Gastroesophageal sphincter (tissue), 3 donors: ENCODE measurements at regions not wholly inside any gene's neighbourhood (a gene's known extent, or its start where the extent isn't known, plus 50 kb on each side); places are given as distances from the start of the nearest gene placed in this dataset.

Source experiments
- CTCF ChIP-seq, 4 experiments: fragments of 200-600 bp in 2 of 4; fragments of 450-650 bp in 2 of 4; sonication (generic) in 1 of 4; IDR thresholded peaks; one replicate each; pipeline ENCODE4 v1.5.1; 2017 to 2019; ENCODE audit warnings: antibody characterized with exemption in 4 of 4, mild to moderate bottlenecking in 2 of 4, moderate library complexity in 2 of 4
- POLR2A ChIP-seq, 2 donors: fragments of 450-650 bp; IDR thresholded peaks; one replicate each; pipeline ENCODE4 v1.6.1; 2017; ENCODE audit warnings: antibody characterized with exemption in 2 of 2, mild to moderate bottlenecking in 2 of 2, moderate library complexity in 1 of 2
- POLR2AphosphoS5 ChIP-seq: sonication (generic); formaldehyde crosslinking; IDR thresholded peaks from one replicate; pipeline ENCODE4 v1.6.1; 2017; ENCODE audit warnings: antibody characterized with exemption

DNA sequence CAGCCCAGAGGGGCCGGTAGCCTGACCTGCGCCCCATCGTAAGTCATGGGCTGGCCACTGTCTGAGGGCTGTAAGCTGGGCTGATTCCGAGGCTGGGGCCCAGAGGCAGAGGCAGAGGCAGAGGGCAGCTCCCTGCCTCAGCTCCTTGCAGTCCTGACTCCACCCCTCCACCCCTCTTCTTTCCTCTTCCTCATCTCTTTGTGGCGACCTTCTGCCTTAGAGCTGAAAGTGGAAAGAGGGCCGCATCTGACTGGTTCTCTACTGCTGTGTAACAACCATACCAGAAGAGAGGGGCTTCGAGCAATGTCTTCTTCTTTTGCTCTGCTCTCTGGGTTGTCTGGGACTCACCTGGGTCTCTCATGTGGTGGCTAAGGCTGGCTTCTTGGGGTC lies 179.1 kb downstream of the RPS24 start:
- TF ChIP-seq CTCF (IDR thresholded peaks at IDR 0.05) (no peak), POLR2A (IDR thresholded peaks at IDR 0.05) (no peak), POLR2AphosphoS5 (no peak)
